ENCODE measurements at regions not wholly inside any gene's neighbourhood (a gene's known extent, or its start where the extent isn't known, plus 50 kb on each side); places are given as distances from the start of the nearest gene placed in this dataset.

- DNase-seq (ENCODE audit: low read depth): no peak
Measured at GRCh38 chr15:93231261-93231925, 142.4 kb upstream of the RGMA start.

GRCh38 chr15:93228546-93228945, 139.5 kb upstream of the RGMA start:
- no peak for DNase-seq (ENCODE audit: low read depth)

GRCh38 chr15:93223803-93224202, 134.8 kb upstream of the RGMA start:
- no peak for DNase-seq (ENCODE audit: low read depth)

GRCh38 chr15:93221759-93222158, 132.7 kb upstream of the RGMA start:
- no peak for DNase-seq (ENCODE audit: low read depth)

DNA sequence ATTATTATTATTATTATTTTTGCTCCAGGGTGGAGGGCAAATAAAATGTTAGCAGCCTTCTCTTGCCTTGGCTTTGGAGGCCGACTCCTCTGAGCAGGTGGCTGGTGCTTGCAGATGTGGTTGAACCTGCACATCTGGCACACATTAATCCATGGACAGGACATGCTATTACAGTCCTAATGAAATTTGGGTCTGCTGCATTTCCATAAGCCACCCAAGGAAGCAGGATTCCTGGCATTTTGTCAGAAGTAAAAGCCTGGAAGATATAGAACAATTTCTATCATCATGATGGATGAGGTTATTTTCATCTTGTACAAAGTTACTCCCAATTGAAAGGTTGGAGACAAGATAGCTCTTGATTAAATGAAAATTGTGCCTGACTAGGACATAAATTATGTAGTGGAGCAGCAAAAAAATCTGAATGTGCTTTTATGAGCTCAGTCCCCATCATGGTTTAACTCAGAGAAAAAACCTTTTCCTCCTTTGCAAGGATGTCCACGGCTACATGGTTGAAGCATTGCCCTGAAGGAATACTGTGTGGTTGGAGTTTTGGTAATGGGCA, 130.9 kb upstream of the RGMA start:
- DNase-seq (ENCODE audit: low read depth): no peak

GRCh38 chr15:93217343-93217742, 128.3 kb upstream of the RGMA start:
- no peak for DNase-seq (ENCODE audit: low read depth)

- DNase-seq (ENCODE audit: low read depth): no peak
Measured at GRCh38 chr15:93214106-93214505, 125.1 kb upstream of the RGMA start.

- no peak for DNase-seq (ENCODE audit: low read depth)
Measured at GRCh38 chr15:93213281-93213680, 124.3 kb upstream of the RGMA start.

DNA sequence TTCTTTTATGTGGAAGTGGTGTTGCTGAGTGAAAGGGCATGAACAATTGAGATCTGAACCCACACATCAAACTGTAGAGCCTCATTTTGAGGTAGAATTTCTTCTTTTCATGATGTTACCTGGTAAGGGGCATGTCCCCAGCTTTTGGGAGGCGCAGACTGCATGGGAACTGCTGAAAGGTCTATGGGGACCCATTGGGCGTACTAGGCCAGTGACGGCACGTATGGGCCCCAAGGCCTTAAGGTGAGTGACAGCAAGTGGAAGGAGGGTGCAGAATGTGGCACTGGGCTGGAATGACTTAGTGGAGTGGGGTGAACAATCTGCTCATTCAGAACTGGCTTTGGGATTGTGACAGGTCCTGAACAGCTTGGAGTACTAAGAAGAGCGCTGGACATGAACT, 123.6 kb upstream of the RGMA start:
- DNase-seq (ENCODE audit: low read depth): no peak

- DNase-seq (ENCODE audit: low read depth): no peak
Measured at GRCh38 chr15:93210995-93211394, 122.0 kb upstream of the RGMA start.

DNA sequence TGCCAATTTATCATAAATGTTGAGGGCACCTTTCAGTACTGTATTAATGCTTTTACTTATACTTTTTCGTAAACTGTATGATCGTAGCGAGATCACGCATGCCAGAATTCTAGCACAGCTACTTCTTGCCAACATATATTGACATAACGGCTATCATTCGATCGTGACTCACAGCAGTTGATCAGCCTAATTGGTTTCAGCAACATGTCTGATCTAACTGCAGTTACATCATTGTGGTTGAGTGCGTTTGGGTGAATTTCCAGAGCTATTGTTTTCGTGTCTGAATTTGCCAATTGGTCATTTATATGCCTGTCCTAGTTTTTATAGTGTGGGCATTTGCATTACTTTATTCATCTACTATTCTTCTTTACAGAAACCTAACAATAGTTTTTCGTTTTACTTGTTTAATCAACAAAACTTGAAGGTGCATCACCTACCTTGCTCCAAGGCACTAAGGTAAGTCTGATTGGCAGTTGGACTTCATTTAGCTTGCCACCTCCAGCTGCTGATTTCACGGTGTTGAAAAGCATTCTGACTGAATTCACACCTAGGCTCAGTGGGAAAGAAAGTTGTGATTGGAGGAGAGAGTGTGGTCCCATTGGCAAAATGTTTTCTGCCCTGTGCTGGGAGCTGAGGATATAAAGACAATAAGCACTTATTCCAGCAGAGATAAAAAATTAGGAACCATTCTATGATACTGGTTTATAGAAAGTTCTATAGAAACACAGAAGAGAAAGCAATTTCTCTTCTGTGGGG, 120.9 kb upstream of the RGMA start:
- DNase-seq (ENCODE audit: low read depth): no peak

DNA sequence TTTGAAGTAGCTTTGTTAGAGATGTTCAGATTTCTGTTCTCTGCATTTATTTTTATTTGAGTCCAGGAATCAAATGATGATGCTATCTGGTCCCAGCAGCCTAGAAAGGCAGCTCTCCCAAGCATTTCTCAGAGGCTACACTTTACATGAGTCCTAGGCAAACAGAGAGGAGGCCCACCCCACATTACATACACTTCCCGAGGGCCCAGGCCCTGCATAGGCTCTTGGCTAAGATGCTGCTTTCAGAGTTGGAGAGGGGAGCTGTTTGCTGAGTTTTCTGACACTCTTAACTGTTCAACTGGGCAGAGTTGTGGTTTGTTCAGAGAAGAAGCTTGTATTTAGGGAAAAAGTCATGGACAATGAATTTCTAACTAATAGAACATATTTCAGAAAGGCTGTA, 117.9 kb upstream of the RGMA start:
- DNase-seq (ENCODE audit: low read depth): no peak

DNA sequence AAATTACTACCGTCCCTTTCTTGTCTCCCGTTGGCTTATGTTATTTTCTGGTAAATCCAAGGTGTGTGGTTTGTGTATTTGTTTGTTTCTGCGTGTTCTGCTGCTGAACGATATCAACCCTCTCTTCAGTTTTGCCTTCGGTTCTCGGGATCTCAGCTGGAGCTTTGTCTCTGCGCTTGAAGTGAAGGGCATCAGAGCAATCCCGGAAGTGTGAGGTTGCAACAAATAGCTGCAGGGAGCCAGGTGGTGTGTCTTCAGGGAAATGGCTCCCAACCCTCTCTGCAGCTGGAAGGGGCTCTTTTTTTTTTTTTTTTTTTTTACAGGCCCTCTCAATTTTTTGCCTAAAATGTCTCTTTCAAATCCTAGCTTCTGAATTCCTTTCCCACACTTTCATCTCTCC, 116.4 kb upstream of the RGMA start:
- no peak for DNase-seq (ENCODE audit: low read depth)

DNA sequence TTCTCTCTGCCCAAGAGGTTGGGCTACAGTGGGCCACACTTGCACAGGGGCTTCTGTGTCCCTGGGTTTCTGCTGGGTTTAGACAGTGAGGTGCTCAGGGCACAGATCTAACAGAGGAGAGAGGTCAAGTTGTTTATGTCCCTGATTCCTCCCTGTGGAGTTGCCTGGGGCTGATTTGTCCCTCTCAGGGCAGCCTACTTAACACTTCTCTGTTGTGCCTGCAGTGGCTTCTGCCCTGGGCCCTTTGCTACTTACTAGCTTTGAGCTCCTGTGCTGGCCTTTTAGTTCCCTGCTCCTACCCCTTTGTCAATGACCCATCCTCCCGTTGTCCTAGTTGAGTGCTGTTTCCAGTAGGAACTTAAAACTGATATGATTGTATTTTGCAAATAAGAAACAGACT, 114.0 kb upstream of the RGMA start:
- no peak for DNase-seq (ENCODE audit: low read depth)

DNA sequence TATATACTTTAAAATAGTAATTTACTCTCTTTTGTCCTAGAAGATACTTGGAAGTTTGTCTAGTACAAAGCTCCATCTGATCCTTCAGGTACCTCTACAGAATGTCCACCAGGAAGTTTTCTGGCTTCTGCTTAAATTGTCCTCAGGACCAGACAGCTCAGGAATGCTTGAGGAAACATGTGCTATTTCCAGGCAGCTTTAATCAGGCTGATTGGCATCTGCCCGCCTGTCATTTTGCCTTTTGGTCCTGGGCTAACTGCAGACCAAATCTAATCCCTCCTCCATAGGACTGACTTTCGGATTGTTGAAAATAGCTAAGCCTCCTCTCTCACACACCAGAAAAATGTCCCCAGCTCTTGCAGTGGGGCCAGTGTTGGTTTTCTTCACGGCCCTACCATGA, 113.4 kb upstream of the RGMA start:
- no peak for DNase-seq (ENCODE audit: low read depth)

DNA sequence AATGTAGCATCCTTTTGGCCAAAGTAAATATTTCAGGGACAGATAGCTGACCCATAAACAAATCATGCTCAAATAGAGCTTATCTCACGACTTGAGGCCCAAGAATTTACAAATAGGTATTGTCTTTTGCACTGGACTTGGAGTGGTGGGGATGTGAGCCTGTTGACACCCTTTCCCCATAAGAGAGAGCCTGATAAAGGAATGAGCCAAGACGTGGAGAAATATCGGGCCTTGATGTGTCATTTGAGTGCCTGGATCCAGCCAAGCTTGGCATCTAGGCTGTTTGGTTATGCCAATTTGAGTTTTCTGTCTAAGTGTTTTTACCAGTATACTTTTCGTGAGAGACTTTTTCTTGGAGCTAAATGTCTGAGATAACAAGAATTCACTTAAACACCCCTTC, 112.9 kb upstream of the RGMA start:
- no peak for DNase-seq (ENCODE audit: low read depth)

- DNase-seq (ENCODE audit: low read depth): no peak
Measured at GRCh38 chr15:93200837-93201226, 111.8 kb upstream of the RGMA start.

GRCh38 chr15:93200081-93200836, 111.2 kb upstream of the RGMA start:
- DNase-seq (ENCODE audit: low read depth): no peak

DNA sequence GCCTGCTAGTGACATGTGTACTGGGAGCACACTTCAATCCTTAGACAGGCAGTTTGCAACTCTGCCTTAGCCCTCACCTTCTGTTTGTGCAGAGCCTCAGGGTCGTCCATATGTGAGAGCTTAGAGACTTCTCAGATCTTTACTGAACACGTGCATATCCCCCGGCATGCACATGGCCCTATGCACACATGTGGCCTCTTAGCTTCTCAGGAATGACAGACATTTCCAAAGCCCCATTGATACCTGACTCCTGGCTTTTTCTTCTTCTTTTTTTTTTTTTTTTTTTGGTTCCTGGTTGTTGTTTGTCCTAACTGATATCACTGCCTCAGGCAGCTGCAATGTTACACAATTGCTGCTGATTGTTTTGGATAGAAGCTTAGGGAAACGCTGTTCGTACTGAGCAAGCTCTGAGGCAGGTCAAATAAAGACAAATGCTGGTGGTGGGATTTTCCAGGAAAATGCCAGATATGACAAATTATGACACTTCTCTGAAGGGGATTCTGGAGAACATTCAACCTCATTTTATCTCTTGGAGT, 107.2 kb upstream of the RGMA start:
- DNase-seq (ENCODE audit: low read depth): no peak

DNA sequence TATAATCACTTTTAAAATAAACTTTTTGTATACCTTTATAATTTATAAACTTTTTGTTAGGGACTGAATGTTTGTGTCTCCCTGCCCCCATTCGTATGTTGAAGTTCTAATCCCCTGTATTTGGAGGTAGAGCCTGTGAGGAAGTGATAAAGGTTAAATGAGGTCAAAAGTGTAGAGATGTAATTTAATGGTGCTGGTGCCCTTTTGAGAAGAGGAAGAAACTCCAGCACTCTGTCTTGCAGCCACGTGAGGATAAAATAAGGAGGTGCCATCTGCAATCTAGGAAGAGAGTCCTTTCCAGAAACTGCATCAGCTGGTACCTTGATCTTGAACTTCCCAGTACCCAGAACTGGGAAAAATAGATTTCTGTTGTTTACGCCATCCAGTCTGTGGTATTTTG, 106.1 kb upstream of the RGMA start:
- DNase-seq (ENCODE audit: low read depth): no peak

- DNase-seq (ENCODE audit: low read depth): no peak
Measured at GRCh38 chr15:93190238-93190637, 101.2 kb upstream of the RGMA start.

DNA sequence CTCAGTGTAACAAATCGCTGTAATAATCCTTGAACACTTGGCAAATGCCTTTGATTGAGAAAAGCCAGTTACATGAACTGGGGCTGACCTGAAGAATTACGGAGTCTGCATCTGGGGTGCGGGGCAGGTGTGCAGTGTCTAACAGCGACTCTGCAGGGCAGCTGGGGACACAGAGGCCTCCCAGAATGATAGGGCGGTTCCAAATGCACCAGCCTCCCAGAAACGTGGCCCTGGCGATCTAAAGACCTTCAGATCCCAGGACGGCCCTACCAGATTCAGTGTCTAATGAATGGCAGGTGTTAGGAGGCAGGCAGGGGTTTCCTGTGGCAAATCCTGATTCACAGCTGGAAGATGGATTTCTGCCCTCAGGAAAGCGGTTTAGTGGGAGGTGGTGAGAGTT, 100.5 kb upstream of the RGMA start:
- DNase-seq (ENCODE audit: low read depth): no peak

DNA sequence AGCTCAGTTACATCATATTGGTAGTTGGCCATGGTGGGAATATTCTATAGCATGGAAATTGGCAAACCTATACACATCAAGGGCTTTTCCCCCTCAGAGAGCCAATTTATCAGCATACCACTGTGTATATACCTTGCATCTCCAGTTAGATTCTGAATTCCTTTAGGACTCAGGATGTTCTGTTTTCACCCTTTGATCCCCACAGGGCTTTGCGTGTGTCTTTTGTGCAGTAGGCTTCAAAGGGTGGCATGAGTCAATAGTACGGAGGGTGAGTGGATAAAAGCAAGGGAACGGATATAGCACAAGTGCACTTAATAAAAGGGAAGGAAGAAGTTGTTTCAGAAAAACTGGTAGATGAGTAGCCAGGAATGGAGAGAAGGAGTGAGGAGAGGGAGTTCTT, 99.2 kb upstream of the RGMA start:
- DNase-seq (ENCODE audit: low read depth): no peak
